ENCODE measurements at regions not wholly inside any gene's neighbourhood (a gene's known extent, or its start where the extent isn't known, plus 50 kb on each side); places are given as distances from the start of the nearest gene placed in this dataset.
"Not testable (repeated sequence)": the region's sequence is repeated elsewhere in the genome, so short reads cannot be mapped to it uniquely, and the experiment has no call there.

- DNase-seq, result not testable (repeated sequence)
These were observed 401.7 kb downstream of the SMOC2 start for GRCh38 chr6:168842632-168843212.

- no peak for DNase-seq
These were observed 400.8 kb downstream of the SMOC2 start for GRCh38 chr6:168841609-168842278.

- DNase-seq, result not testable (repeated sequence)
These were observed 399.9 kb downstream of the SMOC2 start for GRCh38 chr6:168840932-168841331.

GRCh38 chr6:168840299-168840698 lies 399.3 kb downstream of the SMOC2 start:
- DNase-seq, result not testable (repeated sequence)

GRCh38 chr6:168838037-168838399 lies 397.0 kb downstream of the SMOC2 start:
- DNase-seq, result no peak

- DNase-seq, result no peak
These were observed 396.5 kb downstream of the SMOC2 start for GRCh38 chr6:168837254-168838036.

GRCh38 chr6:168835991-168836390 lies 395.0 kb downstream of the SMOC2 start:
- DNase-seq, result no peak

- DNase-seq, result no peak
These were observed 393.8 kb downstream of the SMOC2 start for GRCh38 chr6:168834801-168835200.

- DNase-seq, result no peak
These were observed 393.1 kb downstream of the SMOC2 start for GRCh38 chr6:168834042-168834587.

- DNase-seq, result no peak
These were observed 387.8 kb downstream of the SMOC2 start for GRCh38 chr6:168828800-168829199.

- no peak for DNase-seq
These were observed 387.1 kb downstream of the SMOC2 start for GRCh38 chr6:168828035-168828434.

- no peak for DNase-seq
These were observed 386.5 kb downstream of the SMOC2 start for GRCh38 chr6:168827586-168827871.

GRCh38 chr6:168826726-168827585 lies 386.0 kb downstream of the SMOC2 start:
- no peak for DNase-seq

- no peak for DNase-seq
These were observed 385.1 kb downstream of the SMOC2 start for GRCh38 chr6:168826078-168826390.

GRCh38 chr6:168825226-168826077 lies 384.5 kb downstream of the SMOC2 start:
- no peak for DNase-seq

GRCh38 chr6:168823397-168824212 lies 382.6 kb downstream of the SMOC2 start:
- DNase-seq, result no peak

GRCh38 chr6:168822376-168822775 lies 381.4 kb downstream of the SMOC2 start:
- no peak for DNase-seq

GRCh38 chr6:168819546-168819945 lies 378.6 kb downstream of the SMOC2 start:
- no peak for DNase-seq

- no peak for DNase-seq
These were observed 376.7 kb downstream of the SMOC2 start for GRCh38 chr6:168817558-168818159.

- no peak for DNase-seq
These were observed 374.2 kb downstream of the SMOC2 start for GRCh38 chr6:168815229-168815628.

- no peak for DNase-seq
These were observed 367.2 kb downstream of the SMOC2 start for GRCh38 chr6:168808232-168808631.

Measured in NCI-H1930 (cell line).